GM21737 (cell line): ENCODE measurements at regions not wholly inside any gene's neighbourhood (a gene's known extent, or its start where the extent isn't known, plus 50 kb on each side); places are given as distances from the start of the nearest gene placed in this dataset.
A peak's percentile ranks its signal among the peaks of the same experiment; 100 is the strongest.
"Not testable (repeated sequence)": the region's sequence is repeated elsewhere in the genome, so short reads cannot be mapped to it uniquely, and the experiment has no call there.

Experiments
- ATAC-seq: cut with Tn5 transposase; IDR thresholded peaks from one replicate; pipeline ENCODE4 v1.9.1; 2021; ENCODE audit warnings: mild to moderate bottlenecking, moderate library complexity; ENCODE audit not compliant: unreplicated experiment

DNA sequence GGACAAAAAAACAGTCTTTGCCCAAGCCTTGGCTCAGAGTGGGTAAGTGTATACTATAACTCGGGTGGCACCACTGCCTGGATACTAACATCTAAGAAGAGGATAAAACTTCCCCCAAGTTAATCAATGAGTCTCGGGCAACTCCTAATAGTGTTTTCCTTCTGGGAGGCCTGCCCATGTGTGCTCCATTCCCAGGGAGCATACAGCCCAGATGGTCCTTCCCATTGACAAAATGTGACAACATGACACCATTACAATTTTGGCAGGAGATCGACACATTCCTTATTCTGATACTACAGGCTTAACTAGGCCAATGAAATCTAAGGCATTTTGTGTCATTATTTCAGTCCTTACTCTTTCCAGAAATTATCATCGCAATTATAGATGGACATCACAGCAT lies 52.7 kb upstream of the CRIM1 start:
- no peak for ATAC-seq

- no peak for ATAC-seq
Observed at GRCh38 chr2:36301843-36302242, 53.7 kb upstream of the CRIM1 start.

- ATAC-seq: no peak
Observed at GRCh38 chr2:36300697-36301096, 54.9 kb upstream of the CRIM1 start.

GRCh38 chr2:36296798-36297197 lies 58.8 kb upstream of the CRIM1 start:
- ATAC-seq: no peak

- no peak for ATAC-seq
Observed at GRCh38 chr2:36294316-36294721, 61.3 kb upstream of the CRIM1 start.

GRCh38 chr2:36290306-36290856 lies 65.2 kb upstream of the CRIM1 start:
- no peak for ATAC-seq

- ATAC-seq: no peak
Observed at GRCh38 chr2:36289731-36290130, 65.8 kb upstream of the CRIM1 start.

GRCh38 chr2:36287363-36288275 lies 68.0 kb upstream of the CRIM1 start:
- no peak for ATAC-seq

DNA sequence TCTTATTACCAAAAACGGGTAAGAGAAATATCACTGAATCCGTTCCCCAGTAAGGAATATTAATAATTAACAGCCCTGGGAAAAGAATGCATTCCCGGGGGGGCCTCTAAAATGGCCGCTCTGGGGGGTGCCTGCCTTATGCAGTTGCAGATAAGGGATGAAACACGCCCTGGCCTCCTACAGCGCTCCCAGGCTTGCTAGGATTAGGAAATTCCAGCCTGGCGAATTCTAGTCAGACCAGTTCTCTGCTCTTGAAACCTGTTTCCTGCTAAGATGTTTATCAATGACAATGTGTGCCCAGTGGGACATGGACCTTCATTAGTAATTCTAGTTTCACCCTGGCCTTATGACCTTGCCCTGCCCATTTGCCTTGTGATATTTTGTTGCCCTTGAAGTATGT lies 76.1 kb upstream of the CRIM1 start:
- not testable (repeated sequence) for ATAC-seq

GRCh38 chr2:36277881-36278523 lies 77.6 kb upstream of the CRIM1 start:
- ATAC-seq: no peak

DNA sequence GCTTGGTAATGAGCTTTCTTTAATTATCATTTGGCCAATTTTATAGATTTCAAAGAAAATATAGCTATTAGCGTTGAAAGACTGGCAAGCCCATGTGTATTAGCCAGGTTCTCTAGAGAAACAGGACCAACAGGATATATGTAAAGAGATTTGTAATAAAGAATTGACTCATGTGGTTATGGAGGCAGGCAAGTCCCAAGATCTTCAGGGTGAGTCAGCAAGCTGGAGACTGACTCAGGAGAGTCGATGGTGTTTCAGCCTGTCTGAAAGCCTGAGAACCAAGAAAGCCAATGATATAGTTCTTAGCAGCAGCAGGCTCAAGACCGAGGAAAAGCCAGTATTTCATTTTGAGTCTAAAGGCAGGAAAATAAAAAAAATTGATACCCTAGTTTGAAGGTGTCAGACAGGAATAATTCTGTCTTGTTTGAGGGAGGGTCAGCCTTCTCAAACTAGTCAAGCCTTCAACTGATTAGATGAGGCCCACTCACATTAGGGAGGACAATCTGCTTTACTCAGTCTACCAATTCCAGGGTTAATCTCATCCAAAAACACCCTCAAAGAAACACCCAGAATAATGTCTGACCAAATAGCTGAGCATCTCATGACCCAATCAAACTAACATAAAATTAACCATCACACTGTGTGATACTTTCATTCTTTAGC lies 78.3 kb upstream of the CRIM1 start:
- ATAC-seq: no peak

DNA sequence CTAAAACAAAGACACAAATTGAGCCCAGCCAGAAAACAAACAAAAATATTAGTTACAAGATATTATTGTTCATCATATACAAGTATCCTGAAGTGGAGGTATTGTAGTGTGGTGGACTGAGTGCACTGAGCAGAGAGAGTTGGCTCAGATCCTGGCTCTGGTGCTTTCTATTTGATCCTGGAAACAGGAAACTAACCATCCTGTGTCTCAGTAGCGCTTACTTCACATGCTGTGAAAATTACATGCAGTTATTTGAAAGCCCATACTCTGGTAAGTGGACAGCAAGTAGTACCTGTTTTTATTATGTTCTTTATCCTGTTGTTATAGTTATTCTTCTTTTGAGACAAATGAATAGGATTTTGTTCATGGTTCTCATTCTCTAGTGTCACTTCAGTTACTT lies 84.3 kb upstream of the CRIM1 start:
- no peak for ATAC-seq

- no peak for ATAC-seq
Observed at GRCh38 chr2:36270758-36271157, 84.8 kb upstream of the CRIM1 start.

GRCh38 chr2:36267194-36267593 lies 88.4 kb upstream of the CRIM1 start:
- ATAC-seq: no peak

GRCh38 chr2:36266536-36267121 lies 88.9 kb upstream of the CRIM1 start:
- no peak for ATAC-seq

- no peak for ATAC-seq
Observed at GRCh38 chr2:36262581-36262980, 93.0 kb upstream of the CRIM1 start.

GRCh38 chr2:36255863-36256262 lies 99.7 kb upstream of the CRIM1 start:
- ATAC-seq: no peak

GRCh38 chr2:36253086-36253485 lies 102.5 kb upstream of the CRIM1 start:
- no peak for ATAC-seq

GRCh38 chr2:36246320-36246990 lies 109.1 kb upstream of the CRIM1 start:
- peak; percentile 93 for ATAC-seq

- ATAC-seq: no peak
Observed at GRCh38 chr2:36245651-36246050, 109.9 kb upstream of the CRIM1 start.

- ATAC-seq: no peak
Observed at GRCh38 chr2:36238106-36238505, 117.5 kb upstream of the CRIM1 start.
